IMR-90 (cell line): ENCODE measurements at regions not wholly inside any gene's neighbourhood (a gene's known extent, or its start where the extent isn't known, plus 50 kb on each side); places are given as distances from the start of the nearest gene placed in this dataset.

Experiments
- ATAC-seq: fragments of 200-7000 bp; cut with Tn5 transposase; 2 replicates; pipeline ENCODE4 v1.9.1; 2020; ENCODE audit warnings: low read depth, mild to moderate bottlenecking, moderate library complexity
- BruUV-seq: library from RNA; stranded (reverse); fragments of 400-500 nt; replicated peaks from 2 replicates; lab custom pipeline; 2021; lab: Mats Ljungman, UMichigan
- CTCF ChIA-PET: fragments of 300-600 bp; formaldehyde crosslinking; extraction: SDS; loops from one replicate; lab custom pipeline; 2021; ENCODE audit warnings: antibody characterized with exemption; lab: Yijun Ruan, JAX
- POLR2A ChIA-PET: fragments of 300-600 bp; sonication (Branson Sonifier 250); formaldehyde crosslinking; loops from one replicate; lab custom pipeline; 2022; ENCODE audit warnings: antibody characterized with exemption; ENCODE audit not compliant: unreplicated experiment; lab: Charles Lee
- DNase-seq: peaks from one replicate; pipeline ENCODE4 v3.0.0; 2013
- H2AFZ ChIP-seq: replicated peaks from 2 replicates; pipeline ENCODE3; 2013; ENCODE audit warnings: low read length, mild to moderate bottlenecking; ENCODE audit not compliant: poor library complexity
- H2AK5ac ChIP-seq: 2 replicates; pipeline ENCODE4 v1.6.1; 2013; ENCODE audit warnings: low read depth, low read length, inconsistent platforms
- H2AK9ac ChIP-seq: replicated peaks from 2 replicates; pipeline ENCODE3; 2013; ENCODE audit warnings: mild to moderate bottlenecking, low read depth, low read length, moderate library complexity; ENCODE audit not compliant: poor library complexity
- H2BK120ac ChIP-seq: 2 replicates; pipeline ENCODE4 v1.6.1; 2013; ENCODE audit warnings: low read depth, low read length, inconsistent platforms
- H2BK15ac ChIP-seq: 3 replicates; pipeline ENCODE4 v1.6.1; 2013; ENCODE audit warnings: low read depth, low read length, inconsistent platforms
- H2BK20ac ChIP-seq: 2 replicates; pipeline ENCODE4 v1.6.1; 2013; ENCODE audit warnings: low read depth, mild to moderate bottlenecking, inconsistent platforms, low read length, moderate library complexity
- H2BK5ac ChIP-seq: 2 replicates; pipeline ENCODE4 v1.6.1; 2013; ENCODE audit warnings: mild to moderate bottlenecking, low read depth, low read length, inconsistent platforms; ENCODE audit not compliant: poor library complexity, severe bottlenecking
- H3K14ac ChIP-seq: replicated peaks from 2 replicates; pipeline ENCODE4 v1.6.1; 2013; ENCODE audit warnings: low read depth, low read length, inconsistent platforms
- H3K18ac ChIP-seq: 2 replicates; pipeline ENCODE4 v1.6.1; 2013; ENCODE audit warnings: low read depth, low read length, control low read depth
- H3K23ac ChIP-seq: 2 replicates; pipeline ENCODE4 v1.6.1; 2013; ENCODE audit warnings: low read depth, low read length, inconsistent platforms
- H3K27ac ChIP-seq: 2 replicates; pipeline ENCODE4 v1.5.1; 2013; ENCODE audit warnings: mild to moderate bottlenecking, control low read depth, low read length; ENCODE audit not compliant: insufficient read depth
- H3K27me3 ChIP-seq: 2 replicates; pipeline ENCODE4 v1.6.1; 2013; ENCODE audit warnings: low read length; ENCODE audit not compliant: control insufficient read depth, insufficient read depth
- H3K36me3 ChIP-seq: 2 replicates; pipeline ENCODE4 v1.6.1; 2013; ENCODE audit warnings: low read length, mixed read lengths; ENCODE audit not compliant: control insufficient read depth, insufficient read depth
- H3K4ac ChIP-seq: 2 replicates; pipeline ENCODE4 v1.6.1; 2013; ENCODE audit warnings: low read depth, low read length, inconsistent platforms
- H3K4me1 ChIP-seq: 2 replicates; pipeline ENCODE4 v1.6.1; 2013; ENCODE audit warnings: low read length, mixed read lengths; ENCODE audit not compliant: control insufficient read depth, insufficient read depth
- H3K4me2 ChIP-seq: 2 replicates; pipeline ENCODE4 v1.6.1; 2013; ENCODE audit warnings: low read depth, mild to moderate bottlenecking, control low read depth, low read length, moderate library complexity
- H3K4me3 ChIP-seq: 2 replicates; pipeline ENCODE4 v1.5.1; 2013; ENCODE audit warnings: low read depth, mild to moderate bottlenecking, control low read depth, low read length, moderate library complexity; ENCODE audit not compliant: insufficient read depth
- H3K56ac ChIP-seq: 2 replicates; pipeline ENCODE4 v1.6.1; 2013; ENCODE audit warnings: low read length, inconsistent platforms; ENCODE audit not compliant: insufficient read depth; ENCODE audit errors: extremely low read depth
- H3K79me1 ChIP-seq, 2 experiments: 2 replicates each; pipeline ENCODE4 v1.6.1; 2013; ENCODE audit warnings: low read length in 2 of 2, inconsistent platforms in 1 of 2, low read depth in 1 of 2
- H3K9ac ChIP-seq: 2 replicates; pipeline ENCODE4 v1.6.1; 2013; ENCODE audit warnings: low read depth, low read length, control low read depth
- H3K9me1 ChIP-seq: 2 replicates; pipeline ENCODE4 v1.6.1; 2013; ENCODE audit warnings: low read length, inconsistent platforms; ENCODE audit not compliant: insufficient read depth
- H3K9me3 ChIP-seq: 2 replicates; pipeline ENCODE4 v1.6.1; 2013; ENCODE audit warnings: low read length; ENCODE audit not compliant: control insufficient read depth, insufficient read depth
- H4K20me1 ChIP-seq: 2 replicates; pipeline ENCODE4 v1.6.1; 2013; ENCODE audit warnings: low read length, inconsistent platforms; ENCODE audit not compliant: insufficient read depth
- H4K5ac ChIP-seq: 2 replicates; pipeline ENCODE4 v1.6.1; 2013; ENCODE audit warnings: mild to moderate bottlenecking, low read depth, low read length, control low read depth
- H4K8ac ChIP-seq, 2 experiments: 2 replicates each; pipeline ENCODE4 v1.6.1; 2013; ENCODE audit warnings: low read depth in 2 of 2, low read length in 2 of 2, control low read depth in 1 of 2, inconsistent platforms in 1 of 2
- H4K91ac ChIP-seq: 2 replicates; pipeline ENCODE4 v1.6.1; 2013; ENCODE audit warnings: low read depth, low read length, inconsistent platforms; ENCODE audit not compliant: insufficient read depth
- BHLHE40 ChIP-seq: fragments of 150-350 bp; IDR thresholded peaks from 2 replicates; pipeline ENCODE4 v1.6.1; 2016; ENCODE audit warnings: mild to moderate bottlenecking, low read depth, low read length
- CEBPB ChIP-seq: IDR thresholded peaks from 2 replicates; pipeline ENCODE4 v1.6.1; 2012; ENCODE audit warnings: low read depth, low read length, improper control_type of control experiment
- CHD1 ChIP-seq: IDR thresholded peaks from 2 replicates; pipeline ENCODE4 v1.6.1; 2012; ENCODE audit warnings: low read depth, low read length, improper control_type of control experiment
- FOS ChIP-seq: fragments of 150-350 bp; IDR thresholded peaks from 2 replicates; pipeline ENCODE4 v1.6.1; 2016; ENCODE audit warnings: low read depth, low read length
- MAFK ChIP-seq: IDR thresholded peaks from 2 replicates; pipeline ENCODE4 v1.6.1; 2012; ENCODE audit warnings: low read depth, low read length, improper control_type of control experiment
- NFE2L2 ChIP-seq: fragments of 150-350 bp; IDR thresholded peaks from 2 replicates; pipeline ENCODE4 v1.6.1; 2016; ENCODE audit warnings: low read depth, mild to moderate bottlenecking, low read length
- POLR2A ChIP-seq: IDR thresholded peaks from 2 replicates; pipeline ENCODE4 v1.6.1; 2012; ENCODE audit warnings: mild to moderate bottlenecking, low read depth, low read length
- RAD21 ChIP-seq: IDR thresholded peaks from 2 replicates; pipeline ENCODE4 v1.6.1; 2012; ENCODE audit warnings: low read length, improper control_type of control experiment
- RCOR1 ChIP-seq: IDR thresholded peaks from 2 replicates; pipeline ENCODE4 v1.6.1; 2012; ENCODE audit warnings: mild to moderate bottlenecking, low read length, improper control_type of control experiment; ENCODE audit not compliant: insufficient replicate concordance
- RFX5 ChIP-seq: IDR thresholded peaks from 2 replicates; pipeline ENCODE4 v1.8.0; 2012; ENCODE audit warnings: low read depth, mild to moderate bottlenecking, low read length, moderate library complexity
- SMC3 ChIP-seq: fragments of 150-350 bp; IDR thresholded peaks from 2 replicates; pipeline ENCODE4 v1.6.1; 2016; ENCODE audit warnings: low read depth, mild to moderate bottlenecking, antibody characterized with exemption, low read length, moderate library complexity
- WGBS, 2 experiments: methylation state at CpG; one replicate each; pipeline versions ENCODE4 v1.1.5 to v1.1.7; 2013; ENCODE audit warnings: missing lambda C conversion rate in 2 of 2; ENCODE audit not compliant: insufficient read length in 1 of 2; ENCODE audit errors: extremely low coverage in 2 of 2; 5-methylcytosine and 5-hydroxymethylcytosine counted together
- dilution Hi-C: fragments of 300-500 bp; cut with HindIII; formaldehyde crosslinking; loops from one replicate; pipeline ENCODE4 v1.14.3; 2018; ENCODE audit warnings: low sequenced_read_pairs; ENCODE audit not compliant: unreplicated experiment
- in situ Hi-C: fragments of 300-500 bp; cut with MboI; formaldehyde crosslinking; loops from 3 replicates; pipeline ENCODE4 v1.14.3; 2019; ENCODE audit warnings: low sequenced_read_pairs, inconsistent platforms, mixed read lengths
- intact Hi-C: fragments of 100-400 bp; cut with micrococcal nuclease; formaldehyde crosslinking; loops from 2 replicates; pipeline ENCODE4 v1.10.0; 2022
- TF ChIP-seq, protein P1 (sequence below): fragments of 150-350 bp; IDR thresholded peaks from 2 replicates; pipeline ENCODE4 v1.6.1; 2016; ENCODE audit warnings: low read depth, mild to moderate bottlenecking, low read length, moderate library complexity, borderline replicate concordance
- TF ChIP-seq, protein P2 (sequence below): conservative IDR thresholded peaks from 2 replicates; pipeline ENCODE4 v1.5.1; 2012; ENCODE audit warnings: mild to moderate bottlenecking, low read depth, low read length, improper control_type of control experiment
- TF ChIP-seq, protein P3 (sequence below): fragments of 150-350 bp; IDR thresholded peaks from 2 replicates; pipeline ENCODE4 v1.6.1; 2017; ENCODE audit warnings: mild to moderate bottlenecking, antibody characterized with exemption, low read length, low read depth

DNA sequence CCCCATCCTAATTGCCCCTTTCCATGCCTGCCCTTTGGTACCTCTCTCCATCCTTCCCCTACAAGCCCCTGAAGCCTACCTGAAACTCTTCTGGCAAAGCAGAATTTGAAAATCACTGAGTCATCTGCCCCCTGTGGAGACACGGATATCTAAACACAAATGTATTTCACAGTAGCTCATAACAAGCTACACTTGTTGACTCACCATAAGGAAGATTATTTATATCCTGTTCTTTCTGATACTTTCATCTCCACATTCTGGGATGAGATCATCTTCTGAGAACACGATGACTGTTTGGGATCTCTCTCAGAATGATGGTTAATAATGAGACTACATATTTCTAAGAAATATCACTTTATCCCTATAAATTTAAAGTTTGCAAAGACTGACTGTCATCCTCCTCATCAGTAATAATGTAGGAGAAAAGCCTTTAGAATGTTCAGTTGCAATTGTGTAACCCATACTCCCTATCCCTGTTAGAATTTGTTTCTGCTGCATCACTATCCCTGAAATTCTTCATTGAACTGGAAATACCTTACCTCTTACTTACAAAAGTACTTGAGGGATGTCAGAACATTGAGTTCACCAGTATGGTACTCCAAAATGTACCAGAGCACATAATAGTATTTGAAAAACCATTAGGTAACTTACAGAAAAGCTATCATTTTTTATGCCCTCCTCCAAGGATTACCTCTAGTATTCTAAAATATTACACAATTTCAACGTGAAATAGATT is 116.1 kb upstream of the IL12A start:
- H2BK15ac ChIP-seq: no peak overlapping the region
- peaks cover 10% of the 10 kb centered on the region for H3K9me1 ChIP-seq
- H2BK5ac ChIP-seq: peak overlapping the region; percentile 87
- peak overlapping the region; percentile 67 for H3K18ac ChIP-seq
- in situ Hi-C loops: no loop called here
- peak overlapping the region; percentile 53; the same call in 1 of the 2 replicates for H3K4me2 ChIP-seq
- H3K36me3 ChIP-seq: no peaks in the 10 kb centered on the region
- intact Hi-C loops: loop anchor here (2.0 kb wide), 1 partner anchor 18 kb away; no protein-coding TSS in a partner anchor
- H4K91ac ChIP-seq: peak overlapping the region; percentile 27; the same call in 1 of the 2 replicates
- H3K9me3 ChIP-seq: no peaks in the 10 kb centered on the region
- H3K4ac ChIP-seq: peak overlapping the region; percentile 38; the same call in 1 of the 2 replicates
- no CpG with 5 or more reads among the region's 3 CpGs for WGBS, 2 experiments
- H2AK9ac ChIP-seq: no peak overlapping the region
- peak overlapping the region; percentile 73 for H4K5ac ChIP-seq
- TF ChIP-seq RCOR1 (peak; percentile 23), MAFK (peak; percentile 65), CEBPB (peak; percentile 49; the same call in 1 of the 2 replicates), BHLHE40 (no peak; the same call in 1 of the 2 replicates), RAD21 (peak; percentile 21; the same call in 1 of the 2 replicates), FOS (peak; percentile 95), SMC3 (no peak), NFE2L2 (peak; percentile 90), POLR2A (no peak), RFX5 (no peak), CHD1 (no peak)
- TF ChIP-seq, protein P1, sequence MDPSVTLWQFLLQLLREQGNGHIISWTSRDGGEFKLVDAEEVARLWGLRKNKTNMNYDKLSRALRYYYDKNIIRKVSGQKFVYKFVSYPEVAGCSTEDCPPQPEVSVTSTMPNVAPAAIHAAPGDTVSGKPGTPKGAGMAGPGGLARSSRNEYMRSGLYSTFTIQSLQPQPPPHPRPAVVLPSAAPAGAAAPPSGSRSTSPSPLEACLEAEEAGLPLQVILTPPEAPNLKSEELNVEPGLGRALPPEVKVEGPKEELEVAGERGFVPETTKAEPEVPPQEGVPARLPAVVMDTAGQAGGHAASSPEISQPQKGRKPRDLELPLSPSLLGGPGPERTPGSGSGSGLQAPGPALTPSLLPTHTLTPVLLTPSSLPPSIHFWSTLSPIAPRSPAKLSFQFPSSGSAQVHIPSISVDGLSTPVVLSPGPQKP: no peak
- TF ChIP-seq, protein P2, sequence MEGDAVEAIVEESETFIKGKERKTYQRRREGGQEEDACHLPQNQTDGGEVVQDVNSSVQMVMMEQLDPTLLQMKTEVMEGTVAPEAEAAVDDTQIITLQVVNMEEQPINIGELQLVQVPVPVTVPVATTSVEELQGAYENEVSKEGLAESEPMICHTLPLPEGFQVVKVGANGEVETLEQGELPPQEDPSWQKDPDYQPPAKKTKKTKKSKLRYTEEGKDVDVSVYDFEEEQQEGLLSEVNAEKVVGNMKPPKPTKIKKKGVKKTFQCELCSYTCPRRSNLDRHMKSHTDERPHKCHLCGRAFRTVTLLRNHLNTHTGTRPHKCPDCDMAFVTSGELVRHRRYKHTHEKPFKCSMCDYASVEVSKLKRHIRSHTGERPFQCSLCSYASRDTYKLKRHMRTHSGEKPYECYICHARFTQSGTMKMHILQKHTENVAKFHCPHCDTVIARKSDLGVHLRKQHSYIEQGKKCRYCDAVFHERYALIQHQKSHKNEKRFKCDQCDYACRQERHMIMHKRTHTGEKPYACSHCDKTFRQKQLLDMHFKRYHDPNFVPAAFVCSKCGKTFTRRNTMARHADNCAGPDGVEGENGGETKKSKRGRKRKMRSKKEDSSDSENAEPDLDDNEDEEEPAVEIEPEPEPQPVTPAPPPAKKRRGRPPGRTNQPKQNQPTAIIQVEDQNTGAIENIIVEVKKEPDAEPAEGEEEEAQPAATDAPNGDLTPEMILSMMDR: peak; percentile 33
- TF ChIP-seq, protein P3, sequence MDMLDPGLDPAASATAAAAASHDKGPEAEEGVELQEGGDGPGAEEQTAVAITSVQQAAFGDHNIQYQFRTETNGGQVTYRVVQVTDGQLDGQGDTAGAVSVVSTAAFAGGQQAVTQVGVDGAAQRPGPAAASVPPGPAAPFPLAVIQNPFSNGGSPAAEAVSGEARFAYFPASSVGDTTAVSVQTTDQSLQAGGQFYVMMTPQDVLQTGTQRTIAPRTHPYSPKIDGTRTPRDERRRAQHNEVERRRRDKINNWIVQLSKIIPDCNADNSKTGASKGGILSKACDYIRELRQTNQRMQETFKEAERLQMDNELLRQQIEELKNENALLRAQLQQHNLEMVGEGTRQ: no peak
- BruUV-seq: no TSS peak
- H3K27ac ChIP-seq: peak overlapping the region; percentile 38; the same call in 1 of the 2 replicates
- H2BK120ac ChIP-seq: no peak overlapping the region; the same call in 1 of the 2 replicates
- POLR2A ChIA-PET: no interaction called here
- no peak overlapping the region for H3K14ac ChIP-seq
- H3K27me3 ChIP-seq: no peaks in the 10 kb centered on the region
- DNase-seq (peak; percentile 95), ATAC-seq (peak; percentile 95)
- no peak overlapping the region for H3K4me3 ChIP-seq
- no peak overlapping the region; a peak in 1 of 4 replicates for H4K8ac ChIP-seq
- no peak overlapping the region for H2BK20ac ChIP-seq
- H3K79me1 ChIP-seq: peaks cover 23 to 45% of the 10 kb centered on the region in 2 experiments
- no peak overlapping the region for H3K9ac ChIP-seq
- H3K56ac ChIP-seq: no peak overlapping the region
- peaks cover 12% of the 10 kb centered on the region for H3K4me1 ChIP-seq
- CTCF ChIA-PET: interaction anchor here (0.6 to 1.7 kb wide), 6 partner anchors 9 to 522 kb away, joined by 3 to 5 read pairs (median 4); no protein-coding TSS in a partner anchor
- peaks cover 10% of the 10 kb centered on the region; the same call in 1 of the 2 replicates for H4K20me1 ChIP-seq
- H3K23ac ChIP-seq: no peak overlapping the region
- dilution Hi-C loops: no loop called here
- H2AFZ ChIP-seq: no peak overlapping the region
- peak overlapping the region; percentile 37; the same call in 1 of the 2 replicates for H2AK5ac ChIP-seq
